ENCODE measurements at regions not wholly inside any gene's neighbourhood (a gene's known extent, or its start where the extent isn't known, plus 50 kb on each side); places are given as distances from the start of the nearest gene placed in this dataset.

- DNase-seq (ENCODE audit: low read depth) (no peak), FAIRE-seq (no peak)
- Histone ChIP-seq H3K36me3 (ENCODE audit: control insufficient read depth, insufficient read depth, low read length) (no peaks in the 10 kb centered on the region), H3K27me3 (ENCODE audit: control insufficient read depth, insufficient read depth, low read length) (no peaks in the 10 kb centered on the region), H3K4me3 (ENCODE audit: low read depth, low read length) (no peak overlapping the region)
- no peak for TF ChIP-seq CTCF (IDR thresholded peaks at IDR 0.05; ENCODE audit: insufficient read depth, low read length, severe bottlenecking)
These were observed 133.2 kb upstream of the COL8A1 start for GRCh38 chr3:99505200-99505599.

GRCh38 chr3:99504258-99504657 lies 134.1 kb upstream of the COL8A1 start:
- TF ChIP-seq CTCF (IDR thresholded peaks at IDR 0.05; ENCODE audit: insufficient read depth, low read length, severe bottlenecking) = no peak
- no peaks in the 10 kb centered on the region for H3K36me3 ChIP-seq (ENCODE audit: control insufficient read depth, insufficient read depth, low read length)
- H3K4me3 ChIP-seq (ENCODE audit: low read depth, low read length) = no peak overlapping the region
- FAIRE-seq (no peak), DNase-seq (ENCODE audit: low read depth) (no peak)
- no peaks in the 10 kb centered on the region for H3K27me3 ChIP-seq (ENCODE audit: control insufficient read depth, insufficient read depth, low read length)

GRCh38 chr3:99503350-99503749 lies 135.0 kb upstream of the COL8A1 start:
- no peak for FAIRE-seq
- TF ChIP-seq CTCF (IDR thresholded peaks at IDR 0.05; ENCODE audit: insufficient read depth, low read length, severe bottlenecking) = no peak
- H3K4me3 ChIP-seq (ENCODE audit: low read depth, low read length) = no peak overlapping the region
- no peaks in the 10 kb centered on the region for H3K36me3 ChIP-seq (ENCODE audit: control insufficient read depth, insufficient read depth, low read length)
- no peaks in the 10 kb centered on the region for H3K27me3 ChIP-seq (ENCODE audit: control insufficient read depth, insufficient read depth, low read length)
- DNase-seq (ENCODE audit: low read depth) = peak; percentile 10

GRCh38 chr3:99502871-99503270 lies 135.5 kb upstream of the COL8A1 start:
- H3K4me3 ChIP-seq (ENCODE audit: low read depth, low read length) = no peak overlapping the region
- FAIRE-seq (no peak), DNase-seq (ENCODE audit: low read depth) (peak; percentile 7)
- no peaks in the 10 kb centered on the region for H3K27me3 ChIP-seq (ENCODE audit: control insufficient read depth, insufficient read depth, low read length)
- no peaks in the 10 kb centered on the region for H3K36me3 ChIP-seq (ENCODE audit: control insufficient read depth, insufficient read depth, low read length)
- no peak for TF ChIP-seq CTCF (IDR thresholded peaks at IDR 0.05; ENCODE audit: insufficient read depth, low read length, severe bottlenecking)

GRCh38 chr3:99500485-99500884 lies 137.9 kb upstream of the COL8A1 start:
- no peak for DNase-seq (ENCODE audit: low read depth)
- Histone ChIP-seq H3K27me3 (ENCODE audit: control insufficient read depth, insufficient read depth, low read length) (no peaks in the 10 kb centered on the region), H3K36me3 (ENCODE audit: control insufficient read depth, insufficient read depth, low read length) (no peaks in the 10 kb centered on the region), H3K4me3 (ENCODE audit: low read depth, low read length) (no peak overlapping the region)
- TF ChIP-seq CTCF (IDR thresholded peaks at IDR 0.05; ENCODE audit: insufficient read depth, low read length, severe bottlenecking) = no peak
- FAIRE-seq = no peak

Data from bronchial epithelial cell (primary cell).